KG1 (cell line): ENCODE measurements at regions not wholly inside any gene's neighbourhood (a gene's known extent, or its start where the extent isn't known, plus 50 kb on each side); places are given as distances from the start of the nearest gene placed in this dataset.
"Not testable (repeated sequence)": the region's sequence is repeated elsewhere in the genome, so short reads cannot be mapped to it uniquely, and the experiment has no call there.

ENCODE experiments used
- DNase-seq: peaks from one replicate; lab custom pipeline; 2025; lab: John Stamatoyannopoulos, UW

DNA sequence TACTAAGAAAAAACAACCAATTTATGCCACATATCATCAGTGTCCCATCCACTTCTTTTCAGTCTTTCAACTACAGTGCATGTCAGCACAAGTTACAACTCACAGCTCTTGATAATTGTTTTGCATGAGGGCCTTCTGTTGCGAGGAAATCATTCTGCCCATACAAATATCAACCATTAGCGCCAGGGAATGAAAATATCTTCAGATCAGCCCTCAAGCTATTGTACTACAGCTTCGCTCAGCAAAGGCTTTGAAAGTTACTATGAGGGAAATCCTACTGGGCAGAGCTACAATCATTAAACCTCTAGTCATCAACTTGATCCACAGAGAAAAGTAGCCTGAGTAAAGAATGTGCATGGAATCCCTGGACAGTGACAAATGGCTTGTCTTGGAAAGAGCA, 1023.6 kb upstream of the HS3ST1 start:
- no peak for DNase-seq

GRCh38 chr4:12447451-12447850, 1018.8 kb upstream of the HS3ST1 start:
- DNase-seq: no peak

GRCh38 chr4:12446657-12447185, 1018.0 kb upstream of the HS3ST1 start:
- DNase-seq: no peak

DNA sequence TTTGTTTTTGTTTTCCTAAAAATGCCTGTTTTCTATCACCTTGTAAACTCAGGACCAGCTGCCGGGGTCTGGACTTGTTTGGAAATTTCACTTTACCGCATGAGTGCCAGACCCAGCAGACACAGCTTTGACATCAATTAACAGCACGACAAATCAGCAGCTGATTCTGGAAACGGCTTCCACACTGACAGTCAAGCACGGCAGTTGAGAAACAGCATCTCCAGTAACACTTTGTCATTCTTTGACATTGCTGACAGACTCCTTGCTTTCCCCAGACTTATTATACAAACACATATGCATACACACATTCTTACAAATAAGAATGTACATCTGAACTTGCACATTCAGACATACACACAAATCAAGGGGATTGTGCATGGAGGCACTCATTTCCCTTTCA, 1017.6 kb upstream of the HS3ST1 start:
- no peak for DNase-seq

- no peak for DNase-seq
These were observed 1017.1 kb upstream of the HS3ST1 start for GRCh38 chr4:12445711-12446235.

GRCh38 chr4:12439633-12440305, 1011.1 kb upstream of the HS3ST1 start:
- no peak for DNase-seq

- DNase-seq: not testable (repeated sequence)
These were observed 1002.6 kb upstream of the HS3ST1 start for GRCh38 chr4:12431259-12431658.

- DNase-seq: no peak
These were observed 992.7 kb upstream of the HS3ST1 start for GRCh38 chr4:12421364-12421763.

DNA sequence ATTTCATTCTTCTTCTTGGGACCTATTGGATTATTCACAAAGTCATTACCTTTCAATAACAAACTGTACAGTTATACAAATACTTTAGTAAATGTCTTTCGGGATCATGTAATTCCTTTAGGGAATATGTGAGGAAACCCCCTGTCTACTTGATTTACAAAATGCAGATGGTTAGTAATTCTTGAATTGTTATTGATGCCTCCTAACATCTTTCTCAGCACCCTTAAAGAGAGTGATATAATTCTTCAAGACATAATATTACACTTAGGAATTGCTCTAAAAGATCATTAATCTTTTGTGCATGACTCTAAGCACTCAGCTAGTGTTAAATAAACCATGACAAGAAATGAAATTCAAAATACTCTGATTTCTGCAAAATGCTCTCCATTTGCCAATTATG, 988.1 kb upstream of the HS3ST1 start:
- no peak for DNase-seq

DNA sequence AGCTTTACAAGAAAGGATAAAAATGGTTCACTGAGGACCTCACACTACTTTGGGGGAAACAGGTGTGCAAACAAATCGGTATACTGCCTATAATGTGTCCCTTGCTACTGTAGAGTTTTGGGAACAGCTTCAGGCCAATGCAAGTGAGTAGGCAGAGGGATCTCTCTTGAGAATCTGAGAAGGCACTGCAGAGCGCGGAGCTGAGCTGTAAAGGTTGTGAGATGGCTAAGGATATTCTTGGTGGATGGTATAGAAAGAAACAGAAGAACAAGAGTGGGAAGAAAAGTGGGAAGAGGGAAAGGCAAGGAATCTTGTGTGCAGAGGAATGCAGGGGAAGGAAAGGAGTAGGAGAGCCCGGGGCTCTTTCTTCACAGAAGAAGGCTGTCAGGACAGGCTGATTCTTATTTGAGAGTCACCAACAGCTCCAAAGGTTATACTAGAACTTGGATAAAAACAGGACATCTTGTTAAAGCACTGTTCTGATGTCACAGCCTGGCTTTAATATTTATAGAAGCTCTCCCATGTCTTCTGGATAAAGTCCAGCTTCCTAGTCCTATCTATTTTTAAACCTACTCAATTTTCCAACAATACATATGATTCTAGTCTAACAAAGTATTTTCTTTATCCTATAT, 985.6 kb upstream of the HS3ST1 start:
- no peak for DNase-seq

- no peak for DNase-seq
These were observed 982.4 kb upstream of the HS3ST1 start for GRCh38 chr4:12411072-12411471.

DNA sequence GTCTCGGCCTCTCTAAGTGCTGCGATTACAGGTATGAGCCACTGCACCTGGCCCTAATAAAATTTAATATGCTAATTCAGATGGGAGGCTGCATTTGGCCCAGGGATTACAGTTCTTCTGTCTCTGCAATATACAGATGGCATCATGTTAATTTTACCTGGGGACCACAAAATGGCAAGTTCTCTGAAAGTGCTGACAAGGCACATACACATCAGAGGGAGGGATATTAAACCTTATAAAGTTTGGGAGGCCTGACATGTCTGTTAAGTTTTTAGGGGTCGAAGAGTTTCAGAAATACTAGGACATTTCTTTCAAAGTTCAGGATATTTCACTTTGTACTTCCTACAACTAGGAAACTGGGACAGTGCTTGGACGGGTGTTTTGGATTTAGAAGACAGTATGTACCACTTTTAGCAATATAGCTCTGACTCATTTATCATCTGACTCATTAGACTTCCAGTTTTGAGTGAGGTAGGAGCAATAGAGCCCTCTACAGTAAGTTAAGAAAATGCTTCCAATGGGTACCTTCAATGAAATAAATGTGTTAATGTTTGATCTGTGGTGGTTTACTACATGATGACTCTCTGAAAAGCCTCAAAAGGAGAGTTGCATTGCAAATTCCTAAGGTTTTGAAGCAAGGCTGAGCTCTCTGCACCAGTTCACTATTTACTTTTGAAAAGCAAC, 981.0 kb upstream of the HS3ST1 start:
- no peak for DNase-seq

DNA sequence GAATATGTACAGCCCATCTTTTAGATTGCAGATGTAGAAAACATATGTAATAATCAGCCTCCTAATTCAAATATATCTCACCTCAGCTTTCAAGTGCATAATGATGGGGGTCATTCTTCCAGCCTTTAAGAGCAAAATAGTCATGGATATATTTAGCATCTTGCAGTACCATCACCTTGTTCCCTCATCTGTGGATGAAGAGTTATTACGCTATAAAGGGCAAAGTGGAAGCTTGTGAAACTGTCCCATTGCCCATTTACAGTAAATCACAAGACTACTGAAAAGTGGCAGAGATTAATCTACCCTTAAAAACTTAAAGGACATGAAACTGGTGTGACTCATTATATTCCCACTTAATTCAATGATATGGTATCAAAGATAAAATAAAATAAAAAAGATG, 979.7 kb upstream of the HS3ST1 start:
- no peak for DNase-seq

- DNase-seq: no peak
These were observed 974.5 kb upstream of the HS3ST1 start for GRCh38 chr4:12403175-12403574.

DNA sequence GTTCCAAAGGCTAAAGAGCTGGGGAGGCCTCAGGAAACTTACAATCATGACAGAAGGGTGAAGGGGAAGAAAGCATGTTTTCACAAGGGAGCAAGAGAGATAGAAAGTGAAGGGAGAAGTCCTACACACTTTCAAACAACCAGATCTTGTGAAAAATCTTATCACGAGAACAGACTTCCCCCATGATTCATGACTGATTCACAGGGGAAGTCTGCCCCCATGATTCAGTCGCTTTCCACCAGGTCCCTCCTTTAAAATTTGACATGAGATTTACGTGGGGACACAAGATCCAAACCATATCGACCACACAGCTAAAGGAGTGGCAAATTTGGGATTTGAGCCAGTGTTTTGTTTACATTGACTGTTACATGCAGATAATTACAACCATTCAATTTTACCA, 971.1 kb upstream of the HS3ST1 start:
- no peak for DNase-seq

DNA sequence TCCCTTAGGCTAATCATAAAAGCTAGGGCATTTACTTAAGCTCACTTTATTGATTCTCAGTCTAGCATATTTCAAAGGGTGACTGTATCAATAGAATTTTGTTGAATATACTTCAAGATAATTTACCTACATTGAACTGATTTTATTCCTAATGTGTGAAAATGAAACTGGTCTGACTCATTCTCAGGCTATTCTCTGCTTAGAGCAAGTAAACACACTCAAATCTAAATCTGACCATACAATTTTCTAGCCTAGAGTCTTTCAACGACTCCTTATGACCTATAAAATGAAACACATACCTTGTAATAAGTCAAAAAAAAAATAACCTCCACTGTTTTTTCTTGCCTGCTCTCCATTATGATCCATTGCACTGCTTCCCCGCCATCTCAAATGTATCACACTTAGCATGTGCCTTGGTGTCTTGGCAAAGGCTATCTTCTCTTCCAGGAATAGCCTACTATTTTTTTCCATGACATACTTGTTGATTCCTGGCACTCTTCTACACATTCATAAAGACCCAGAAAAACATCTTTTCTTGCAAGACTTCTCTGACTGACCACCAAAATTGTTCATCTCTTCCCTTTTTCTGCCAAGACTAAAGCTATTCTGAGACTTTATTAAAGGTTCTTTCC, 965.1 kb upstream of the HS3ST1 start:
- no peak for DNase-seq

GRCh38 chr4:12389604-12390003, 960.9 kb upstream of the HS3ST1 start:
- DNase-seq: no peak

- no peak for DNase-seq
These were observed 953.9 kb upstream of the HS3ST1 start for GRCh38 chr4:12382567-12382966.

DNA sequence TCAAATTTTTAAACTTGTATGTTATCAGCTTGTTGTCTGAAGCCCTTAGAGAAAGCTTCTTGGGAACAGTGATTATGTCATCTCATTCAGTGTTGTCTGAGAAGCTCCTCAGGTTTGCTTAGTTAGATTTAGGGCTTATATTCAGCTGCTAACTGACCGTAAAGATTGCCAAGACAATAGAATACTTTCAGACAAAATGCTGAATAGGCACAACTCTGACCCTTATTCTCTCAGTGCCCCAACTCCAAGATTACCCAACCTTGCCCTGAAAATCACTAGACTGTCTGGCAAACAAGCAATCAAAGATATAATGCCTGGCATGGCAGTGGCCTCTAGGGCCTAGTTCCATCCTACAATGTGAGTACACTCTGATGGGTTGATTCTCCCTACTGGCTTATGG, 950.5 kb upstream of the HS3ST1 start:
- no peak for DNase-seq

- DNase-seq: no peak
These were observed 947.1 kb upstream of the HS3ST1 start for GRCh38 chr4:12375805-12376204.

DNA sequence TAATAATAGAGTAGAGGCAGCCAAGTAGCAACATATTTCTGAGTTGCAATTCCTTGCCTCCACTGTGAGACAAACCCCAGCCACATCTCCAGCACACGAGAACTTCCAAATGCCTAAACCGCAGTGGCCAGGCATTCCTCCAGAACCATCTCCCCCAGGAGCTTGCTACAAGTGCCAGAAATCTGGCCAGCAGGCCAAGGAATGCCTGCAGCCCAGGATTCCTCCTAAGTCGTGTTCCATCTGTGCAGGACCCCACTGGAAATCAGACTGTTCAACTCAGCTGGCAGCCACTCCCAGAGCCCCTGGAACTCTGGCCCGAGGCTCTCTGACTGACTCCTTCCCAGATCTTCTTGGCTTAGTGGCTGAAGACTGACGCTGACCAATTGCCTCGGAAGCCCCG, 937.2 kb upstream of the HS3ST1 start:
- not testable (repeated sequence) for DNase-seq

- DNase-seq: no peak
These were observed 931.7 kb upstream of the HS3ST1 start for GRCh38 chr4:12360391-12360790.
